Mucosa of descending colon (tissue), 3 donors: ENCODE measurements at regions not wholly inside any gene's neighbourhood (a gene's known extent, or its start where the extent isn't known, plus 50 kb on each side); places are given as distances from the start of the nearest gene placed in this dataset.

Source experiments
- ATAC-seq: fragments of 200-7000 bp; cut with Tn5 transposase; one replicate; pipeline ENCODE4 v1.9.1; 2020; ENCODE audit warnings: mild to moderate bottlenecking, moderate library complexity
- DNase-seq, 3 donors: peaks; one replicate each; pipeline ENCODE4 v3.0.0-alpha.2; 2020
- H3K36me3 ChIP-seq: fragments of 200-600 bp; one replicate; pipeline ENCODE4 v1.8.0; 2021; ENCODE audit warnings: low read depth, mild to moderate bottlenecking
- H3K4me1 ChIP-seq: fragments of 200-600 bp; one replicate; pipeline ENCODE4 v1.8.0; 2021; ENCODE audit warnings: low read depth, mild to moderate bottlenecking
- H3K4me3 ChIP-seq: fragments of 200-600 bp; one replicate; pipeline ENCODE4 v1.8.0; 2021; ENCODE audit warnings: mild to moderate bottlenecking
- H3K9me3 ChIP-seq: fragments of 200-600 bp; one replicate; pipeline ENCODE4 v1.8.0; 2021; ENCODE audit warnings: mild to moderate bottlenecking
- CTCF ChIP-seq: fragments of 200-600 bp; IDR thresholded peaks from one replicate; pipeline ENCODE4 v1.8.0; 2022; ENCODE audit warnings: antibody characterized with exemption, mild to moderate bottlenecking
- intact Hi-C, 2 donors: fragments of 100-400 bp; cut with DNase I in 1 of 2; cut with micrococcal nuclease in 1 of 2; formaldehyde crosslinking; loops; one replicate each; pipeline versions ENCODE4 v1.11.0 to v1.11.1; 2022; cut with DNase I, micrococcal nuclease
- donor health status: DM: no; HTN: no; CAD: no; lungs with moderate emphysema.
- donor health status: DM: no; HTN: no; CAD: no.
- donor health status: DM: no; HTN: yes; CAD: no.

DNA sequence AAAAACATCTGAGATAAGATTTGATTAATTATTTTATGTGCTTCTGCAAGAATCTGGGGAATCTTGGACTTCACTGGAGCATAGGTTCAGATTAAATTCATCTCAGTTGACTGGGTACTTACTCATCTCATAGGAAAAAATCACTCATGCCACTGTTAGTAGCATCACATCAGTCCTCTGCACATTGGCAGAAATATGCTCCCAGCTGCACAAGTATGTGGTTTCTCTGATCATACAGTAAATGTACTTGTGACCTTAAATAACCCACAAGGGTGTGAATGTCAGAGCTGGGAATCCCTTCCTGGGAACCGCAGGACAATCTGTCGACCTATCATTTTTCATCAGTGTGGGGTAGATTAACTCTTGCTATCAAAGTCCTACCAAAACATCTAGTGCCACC is 203.7 kb upstream of the SLC24A2 start:
- Histone ChIP-seq H3K4me1 (no peaks in the 10 kb centered on the region), H3K9me3 (no peaks in the 10 kb centered on the region), H3K4me3 (no peak overlapping the region), H3K36me3 (no peaks in the 10 kb centered on the region)
- ATAC-seq (no peak), DNase-seq (no peak)
- intact Hi-C loops: no loop called here
- TF ChIP-seq CTCF: no peak

DNA sequence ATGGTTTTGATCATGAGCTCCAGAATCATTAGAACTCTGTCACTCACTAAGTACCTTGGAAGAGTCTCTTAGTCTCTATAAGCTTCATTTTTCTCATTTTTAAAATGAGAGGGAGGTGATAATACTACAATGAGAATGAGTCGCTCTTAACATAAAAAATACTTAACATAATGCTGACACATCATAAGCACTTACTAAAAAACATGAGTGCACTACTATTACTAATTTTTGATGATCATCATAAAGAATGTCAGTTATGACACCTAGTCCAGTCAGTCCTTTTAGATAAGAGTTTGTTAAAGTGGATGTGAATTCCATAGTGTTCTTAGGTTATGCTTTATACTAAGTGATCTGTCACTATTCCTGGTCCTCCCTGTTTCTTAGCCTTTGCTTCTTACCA is 200.4 kb upstream of the SLC24A2 start:
- Histone ChIP-seq H3K36me3 (no peaks in the 10 kb centered on the region), H3K4me3 (no peak overlapping the region), H3K4me1 (no peaks in the 10 kb centered on the region), H3K9me3 (no peaks in the 10 kb centered on the region)
- DNase-seq: no peak
- ATAC-seq: no peak
- no peak for TF ChIP-seq CTCF
- intact Hi-C loops: no loop called here

DNA sequence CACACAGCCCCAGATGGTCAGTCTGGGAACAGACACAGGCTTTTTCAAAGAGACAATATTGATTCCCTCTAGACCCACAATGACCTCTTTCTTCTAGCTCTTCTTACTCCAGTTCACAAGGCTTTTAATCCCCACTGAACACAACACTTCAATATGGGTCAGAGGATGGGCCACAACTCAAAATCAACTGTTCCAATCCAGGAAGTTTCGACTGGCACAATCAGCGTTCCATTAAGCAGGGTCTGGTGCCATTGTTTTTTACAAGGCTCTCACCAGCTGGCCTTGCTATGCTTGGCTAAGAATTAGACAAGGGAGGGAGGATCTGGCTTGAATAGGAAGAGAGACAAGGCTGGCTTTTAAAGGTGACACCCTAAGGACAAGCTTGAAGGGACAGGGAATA is 199.4 kb upstream of the SLC24A2 start:
- intact Hi-C loops: no loop called here
- TF ChIP-seq CTCF: no peak
- H3K9me3 ChIP-seq: no peaks in the 10 kb centered on the region
- DNase-seq (no peak), ATAC-seq (no peak)
- no peaks in the 10 kb centered on the region for H3K36me3 ChIP-seq
- no peaks in the 10 kb centered on the region for H3K4me1 ChIP-seq
- no peak overlapping the region for H3K4me3 ChIP-seq

DNA sequence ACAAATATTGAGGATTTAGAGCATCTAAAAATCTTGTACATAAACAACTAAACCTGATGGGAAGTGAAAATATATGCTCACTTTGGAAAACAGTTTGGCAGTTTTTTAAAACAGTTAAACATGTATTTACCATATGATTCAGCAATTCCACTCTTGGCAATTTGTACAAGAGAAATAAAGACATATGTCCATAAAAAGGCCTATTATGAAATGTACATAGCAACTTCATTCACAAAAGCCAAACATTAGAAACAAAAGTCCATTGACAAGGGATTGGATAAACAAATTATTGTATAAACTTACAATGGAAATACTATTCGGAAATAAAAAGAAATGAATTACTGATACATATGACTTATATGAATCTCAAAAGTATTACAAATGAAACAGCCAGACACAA is 196.2 kb upstream of the SLC24A2 start:
- Histone ChIP-seq H3K36me3 (no peaks in the 10 kb centered on the region), H3K4me3 (no peak overlapping the region), H3K4me1 (no peaks in the 10 kb centered on the region), H3K9me3 (no peaks in the 10 kb centered on the region)
- TF ChIP-seq CTCF: no peak
- ATAC-seq (no peak), DNase-seq (no peak)
- intact Hi-C loops: no loop called here

DNA sequence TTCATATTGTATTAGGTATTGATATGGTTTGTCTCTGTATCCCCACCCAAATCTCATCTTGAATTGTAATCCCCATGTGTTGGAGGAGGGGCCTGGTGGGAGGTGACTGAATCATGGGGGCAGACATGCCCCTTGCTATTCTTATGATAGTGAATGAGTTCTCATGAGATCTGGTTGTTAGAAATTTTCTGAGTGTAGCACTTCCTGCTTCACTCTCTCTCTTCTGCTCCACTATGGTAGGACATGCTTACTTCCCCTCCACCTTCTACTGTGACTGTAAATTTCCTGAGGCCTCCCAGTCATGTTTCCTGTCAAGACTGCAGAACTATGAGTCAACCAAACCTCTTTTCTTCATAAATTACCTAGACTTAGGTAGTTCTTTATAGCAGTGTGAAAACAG is 187.4 kb upstream of the SLC24A2 start:
- ATAC-seq (no peak), DNase-seq (no peak)
- no peak for TF ChIP-seq CTCF

DNA sequence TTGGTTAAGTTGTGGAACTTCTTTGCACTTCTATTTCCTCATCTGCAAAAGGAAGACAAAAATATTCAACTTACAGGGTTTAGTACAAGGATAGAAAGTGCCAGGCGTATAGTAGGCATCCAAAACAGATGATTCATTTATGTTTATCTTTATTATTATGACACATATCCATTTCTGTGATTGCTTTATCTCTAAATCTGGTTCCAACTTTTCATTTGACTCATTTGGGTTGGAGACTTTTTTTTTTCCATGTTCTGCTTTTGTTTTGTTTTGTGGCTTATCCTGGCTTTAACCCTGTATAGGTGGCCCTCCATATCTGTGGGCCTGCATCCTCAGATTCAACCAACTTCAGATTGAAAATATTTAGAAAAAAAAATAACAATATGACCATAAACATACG is 186.7 kb upstream of the SLC24A2 start:
- H3K9me3 ChIP-seq: no peaks in the 10 kb centered on the region
- ATAC-seq (no peak), DNase-seq (no peak)
- H3K4me3 ChIP-seq: no peak overlapping the region
- no peak for TF ChIP-seq CTCF
- H3K4me1 ChIP-seq: no peaks in the 10 kb centered on the region
- intact Hi-C loops: no loop called here
- H3K36me3 ChIP-seq: no peaks in the 10 kb centered on the region

More for the DNA sequence above, 187.4 kb upstream of the SLC24A2 start:
- Histone ChIP-seq H3K9me3 (no peaks in the 10 kb centered on the region), H3K4me3 (no peak overlapping the region), H3K36me3 (no peaks in the 10 kb centered on the region), H3K4me1 (no peaks in the 10 kb centered on the region)
- intact Hi-C loops: no loop called here
